HG02759 (cell line): ENCODE measurements at regions not wholly inside any gene's neighbourhood (a gene's known extent, or its start where the extent isn't known, plus 50 kb on each side); places are given as distances from the start of the nearest gene placed in this dataset.

Experiments used
- ATAC-seq: cut with Tn5 transposase; IDR thresholded peaks from one replicate; pipeline ENCODE4 v1.9.1; 2021; ENCODE audit warnings: mild to moderate bottlenecking, moderate library complexity; ENCODE audit not compliant: unreplicated experiment

DNA sequence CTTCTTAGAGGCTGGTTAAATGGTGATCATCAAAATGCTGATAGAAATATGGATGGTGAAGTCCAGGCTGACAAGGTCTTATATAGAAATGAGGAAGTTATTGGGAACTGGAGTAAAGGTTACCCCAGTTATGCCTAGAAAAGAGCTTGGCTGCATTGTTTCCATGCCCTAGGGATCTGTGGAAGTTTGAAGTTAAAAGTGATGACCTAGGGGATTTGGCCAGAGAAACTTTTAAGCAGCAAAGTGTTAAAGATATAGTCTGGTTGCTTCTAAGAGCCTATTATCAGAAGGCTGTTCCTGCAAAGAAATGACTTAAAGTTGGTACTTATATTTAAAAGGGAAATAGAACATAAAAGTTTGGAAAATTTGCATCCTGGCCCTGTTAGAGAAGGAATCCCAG is 200.3 kb downstream of the ICE1 start:
- ATAC-seq: no peak

DNA sequence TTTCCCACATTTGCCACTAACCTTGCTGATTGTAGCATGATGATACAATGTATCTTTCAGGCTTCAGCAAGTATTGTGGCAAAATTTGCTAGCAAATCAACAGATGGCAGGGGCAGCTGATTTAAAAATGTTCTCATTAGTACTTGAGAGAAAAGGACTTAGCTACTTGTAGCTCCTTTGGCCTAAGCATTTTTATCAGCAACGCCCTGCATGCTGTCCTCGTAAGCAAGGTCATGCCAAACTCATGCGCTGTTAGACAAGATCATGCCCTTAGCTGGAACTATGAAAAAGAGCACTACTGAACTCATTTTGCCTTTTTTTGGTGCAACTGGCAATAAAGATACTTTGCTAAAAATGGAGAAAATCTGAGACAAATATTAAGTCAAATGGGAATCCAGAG is 197.1 kb downstream of the ICE1 start:
- no peak for ATAC-seq

DNA sequence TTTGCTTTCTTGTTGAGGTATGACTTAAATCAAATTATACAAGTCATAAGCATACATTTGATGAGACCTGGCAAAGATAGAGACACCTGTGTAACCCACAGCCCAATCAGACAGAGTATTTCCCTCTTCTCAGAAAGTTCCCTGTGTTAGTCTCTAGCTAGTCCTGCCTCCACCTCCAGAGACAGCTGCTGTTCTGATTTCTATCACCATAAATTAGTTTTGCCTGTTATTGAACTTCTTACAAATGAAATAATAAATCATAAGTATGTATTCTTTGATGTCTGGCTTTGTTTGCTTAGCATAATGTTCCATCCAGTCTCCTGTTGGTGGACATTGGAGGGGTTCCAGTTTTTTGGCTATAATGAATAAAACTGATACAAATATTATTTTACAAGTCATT is 194.5 kb downstream of the ICE1 start:
- ATAC-seq: no peak

GRCh38 chr5:5616247-5616895 is 193.9 kb downstream of the ICE1 start:
- no peak for ATAC-seq

- ATAC-seq: no peak
These were observed 193.1 kb downstream of the ICE1 start for GRCh38 chr5:5615569-5615968.

DNA sequence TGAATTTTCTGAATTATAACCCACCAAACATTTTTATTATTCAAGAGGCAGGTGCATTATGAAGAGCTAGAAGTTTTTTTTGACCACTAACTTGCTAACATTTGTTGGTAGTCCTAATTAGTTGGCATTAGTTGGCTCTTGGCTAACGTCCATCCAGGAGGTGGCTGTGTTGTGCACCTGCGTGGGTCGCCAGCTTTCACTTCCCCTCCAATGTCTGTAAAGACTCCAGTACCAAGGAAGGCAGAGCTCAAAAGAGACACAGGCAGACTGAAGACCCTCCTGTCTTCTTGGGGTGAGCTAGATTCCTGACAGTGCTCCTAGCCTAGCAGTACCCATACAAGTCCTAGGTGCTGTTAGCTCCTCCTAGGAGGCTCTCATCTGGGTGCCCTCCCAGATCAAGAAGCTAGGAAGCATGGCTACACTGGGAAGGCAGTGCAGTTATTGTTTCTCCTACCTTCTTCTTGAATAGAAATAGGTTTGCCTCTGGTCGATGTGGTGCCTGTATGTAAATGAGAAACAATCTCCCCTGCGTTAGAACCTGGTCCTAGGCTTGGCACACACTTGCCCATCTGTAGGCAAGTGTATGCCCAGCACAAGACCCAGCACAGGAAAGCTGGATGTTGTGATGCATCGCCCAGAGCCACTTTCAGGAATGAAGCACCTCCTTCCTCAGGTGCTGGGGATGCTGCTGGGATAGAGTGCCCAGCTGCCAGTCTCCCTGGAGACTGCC is 190.9 kb downstream of the ICE1 start:
- peak; percentile 81 for ATAC-seq

GRCh38 chr5:5612096-5612495 is 189.6 kb downstream of the ICE1 start:
- no peak for ATAC-seq

DNA sequence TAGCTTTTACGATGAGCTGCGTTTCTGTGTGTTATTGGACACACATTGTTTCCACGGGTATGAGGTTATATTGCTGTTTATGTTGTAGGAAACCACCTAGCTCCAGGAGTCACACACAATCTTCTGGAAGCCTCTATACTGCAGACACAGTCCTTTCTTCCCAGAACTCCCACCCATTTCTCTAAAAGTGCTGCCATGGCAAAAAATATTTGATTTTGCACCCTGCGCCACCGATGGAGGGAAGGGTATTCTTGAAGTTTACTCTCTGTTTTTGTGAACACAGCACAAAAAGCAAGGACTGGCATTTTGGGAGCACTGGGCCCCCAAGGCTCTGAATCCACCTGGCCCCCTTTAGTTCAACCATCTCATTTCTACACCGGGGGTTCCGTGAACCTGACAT is 187.5 kb downstream of the ICE1 start:
- ATAC-seq: no peak

DNA sequence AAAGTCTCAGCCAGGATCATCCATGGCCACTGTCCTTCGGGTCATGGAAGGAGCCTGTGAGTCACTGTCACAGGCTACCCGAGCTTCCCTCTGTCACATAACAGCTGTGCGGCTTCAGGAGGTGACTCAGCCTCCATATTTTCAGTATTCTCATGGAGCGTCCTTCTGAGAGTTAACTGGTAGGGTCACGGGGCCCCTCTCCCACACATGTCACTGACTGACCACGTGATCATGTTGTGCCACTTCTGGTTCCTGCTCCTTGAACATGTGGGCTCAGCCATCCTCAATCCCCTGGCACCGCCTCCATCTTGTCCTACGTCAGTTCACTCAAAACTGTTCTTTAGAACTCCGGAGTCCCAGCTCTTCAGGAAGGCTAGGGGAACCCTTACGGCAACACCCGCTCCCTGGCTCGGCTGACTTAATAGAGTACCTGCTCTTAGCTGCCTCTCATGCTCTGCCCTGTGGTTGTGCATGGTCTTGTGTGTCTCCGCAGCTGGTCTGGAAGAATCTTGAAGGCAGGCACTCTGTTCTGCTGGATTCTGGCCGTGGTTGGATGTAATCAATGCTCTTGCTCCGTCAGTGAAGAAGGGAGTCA is 182.8 kb downstream of the ICE1 start:
- ATAC-seq: no peak

DNA sequence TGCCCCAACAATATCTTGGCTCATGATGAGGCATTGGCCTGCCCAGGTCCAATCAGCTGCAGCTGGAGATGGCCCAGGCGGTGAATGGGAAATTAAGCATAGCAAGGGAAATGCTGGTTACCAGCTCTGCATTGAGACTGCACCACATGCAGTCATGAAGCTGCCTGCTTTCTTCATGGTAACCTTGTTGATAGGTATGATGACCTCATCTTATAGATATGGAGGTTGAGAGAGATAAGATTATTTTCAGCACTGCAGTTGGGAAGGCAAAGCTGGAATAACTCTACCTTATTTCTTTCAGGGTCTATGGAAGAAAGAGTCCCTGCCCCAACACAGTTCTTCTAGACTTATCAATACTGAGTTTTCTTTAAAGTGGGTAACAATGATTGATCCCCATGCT is 180.1 kb downstream of the ICE1 start:
- no peak for ATAC-seq

- no peak for ATAC-seq
These were observed 176.2 kb downstream of the ICE1 start for GRCh38 chr5:5598547-5599113.

- no peak for ATAC-seq
These were observed 170.9 kb downstream of the ICE1 start for GRCh38 chr5:5593391-5593790.

- no peak for ATAC-seq
These were observed 170.1 kb downstream of the ICE1 start for GRCh38 chr5:5592541-5592940.

- ATAC-seq: no peak
These were observed 169.1 kb downstream of the ICE1 start for GRCh38 chr5:5591567-5591966.

GRCh38 chr5:5589857-5590256 is 167.4 kb downstream of the ICE1 start:
- no peak for ATAC-seq

GRCh38 chr5:5588887-5589826 is 166.7 kb downstream of the ICE1 start:
- no peak for ATAC-seq

DNA sequence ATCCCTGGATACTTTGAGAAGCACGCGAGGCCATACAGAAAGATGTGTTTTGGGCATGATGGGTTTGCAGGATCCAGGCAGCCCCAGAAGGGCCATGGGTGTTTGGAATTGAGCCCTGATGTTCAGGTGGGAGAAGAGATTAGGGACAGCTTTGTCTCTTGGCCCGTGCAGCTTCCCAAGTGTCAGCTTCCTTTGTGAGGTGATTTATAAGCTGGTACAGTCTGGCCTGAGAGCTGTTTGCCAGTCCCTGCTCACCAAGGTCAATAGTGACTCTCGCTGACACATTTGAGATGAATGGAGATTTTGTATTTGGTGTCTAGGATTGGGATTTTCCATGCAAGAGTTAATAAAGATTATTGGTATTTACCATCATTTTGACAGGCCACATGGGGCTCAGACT is 165.9 kb downstream of the ICE1 start:
- ATAC-seq: no peak

GRCh38 chr5:5587474-5587873 is 165.0 kb downstream of the ICE1 start:
- ATAC-seq: no peak

DNA sequence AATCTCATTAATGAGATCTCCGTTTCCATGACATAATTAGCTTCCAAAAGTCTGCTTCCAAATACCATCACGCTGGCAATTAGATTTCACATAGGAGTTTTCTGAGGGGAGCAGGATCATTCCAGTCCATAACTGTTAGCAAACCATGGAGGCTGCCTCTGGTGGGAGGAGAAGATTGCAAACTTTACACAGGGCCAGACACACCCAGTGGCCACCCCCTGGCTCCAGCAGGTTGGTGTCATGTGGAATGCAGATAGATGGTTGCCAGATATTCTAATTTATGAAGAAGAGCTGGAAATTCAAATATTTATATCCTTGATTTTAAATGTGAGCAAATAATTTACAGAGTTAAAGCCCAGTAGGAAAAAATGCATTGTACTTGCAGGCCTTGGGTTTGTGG is 164.2 kb downstream of the ICE1 start:
- no peak for ATAC-seq

DNA sequence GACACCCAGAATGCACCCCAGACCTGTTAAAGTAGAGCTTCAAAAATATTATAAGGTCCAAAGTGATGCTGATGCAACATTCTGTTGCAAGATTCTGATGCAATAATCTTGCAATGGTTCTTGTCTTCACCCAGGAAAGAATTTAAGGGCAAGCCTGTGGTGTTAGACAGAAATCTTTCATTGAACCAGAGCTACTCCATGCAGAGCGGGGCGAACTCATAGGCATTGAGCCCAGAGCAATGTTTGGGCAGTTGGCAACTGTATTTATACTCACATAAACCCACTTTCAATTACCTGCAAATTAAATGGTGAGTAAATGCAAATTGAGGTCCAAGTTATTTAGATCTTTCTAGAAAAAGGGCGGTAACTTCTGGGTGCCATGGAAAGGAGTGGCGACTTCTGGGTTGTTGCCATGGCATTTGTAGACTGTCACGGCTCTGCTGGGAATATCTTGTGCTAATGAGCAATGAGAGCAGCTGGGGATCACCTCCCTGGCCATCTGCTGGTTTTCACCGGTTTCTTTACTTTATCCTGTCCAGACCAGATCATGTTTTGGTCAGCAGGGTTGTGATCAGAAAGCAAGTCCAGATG is 163.4 kb downstream of the ICE1 start:
- ATAC-seq: no peak

GRCh38 chr5:5584751-5585150 is 162.3 kb downstream of the ICE1 start:
- no peak for ATAC-seq
